Fibroblast of mammary gland (primary cell): ENCODE measurements at regions not wholly inside any gene's neighbourhood (a gene's known extent, or its start where the extent isn't known, plus 50 kb on each side); places are given as distances from the start of the nearest gene placed in this dataset.
A peak's percentile ranks its signal among the peaks of the same experiment; 100 is the strongest.

Source experiments
- DNase-seq: peaks from one replicate; pipeline ENCODE4 v3.0.0-alpha.2; 2010; ENCODE audit warnings: low read depth
- H3K4me3 ChIP-seq: 2 replicates; pipeline ENCODE4 v1.5.1; 2011; ENCODE audit warnings: low read depth, mild to moderate bottlenecking, low read length, moderate library complexity; ENCODE audit not compliant: control insufficient read depth
- TF ChIP-seq, protein P1 (sequence below): conservative IDR thresholded peaks from 2 replicates; pipeline ENCODE4 v1.5.1; 2011; ENCODE audit warnings: low read depth, low read length, inconsistent platforms; ENCODE audit not compliant: control insufficient read depth, insufficient read depth

DNA sequence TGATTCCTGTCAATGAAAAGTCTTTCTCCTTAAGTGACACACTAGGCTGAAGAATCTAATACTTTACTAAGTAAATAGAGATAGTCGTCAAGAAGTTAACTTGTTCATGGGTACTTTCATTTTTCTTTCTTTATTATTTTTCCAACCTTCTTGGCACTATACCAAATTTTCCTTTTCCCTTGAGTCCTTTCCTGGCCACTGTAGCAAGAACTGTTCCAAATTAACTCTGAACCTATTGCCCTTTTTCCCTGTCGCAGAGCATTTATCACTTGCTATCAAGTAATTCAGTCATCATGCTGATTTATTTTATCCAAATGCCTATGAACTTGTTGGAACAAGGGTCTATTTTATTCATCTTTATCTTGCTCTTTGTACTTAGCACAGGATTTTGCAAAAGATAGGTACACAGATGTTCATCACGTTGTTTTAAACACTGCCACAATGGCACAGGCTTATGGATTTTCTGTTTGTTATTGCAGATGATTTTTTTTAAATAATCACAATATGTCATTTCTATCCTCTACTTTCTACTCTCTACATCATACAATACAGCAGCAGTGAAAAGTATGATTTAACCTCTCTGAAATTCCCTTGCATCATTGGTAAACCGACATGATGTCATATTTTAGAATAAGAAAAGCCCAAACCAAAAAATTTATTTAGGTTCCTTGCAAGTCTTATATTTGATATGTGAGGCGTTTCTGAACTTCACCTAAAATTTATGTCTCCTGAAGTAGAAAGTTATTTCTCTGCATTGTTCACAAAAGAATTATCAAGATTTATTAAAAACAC lies 2352.3 kb downstream of the PCDH7 start:
- peak; percentile 38 for DNase-seq
- H3K4me3 ChIP-seq, result no peak overlapping the region
- TF ChIP-seq, protein P1, sequence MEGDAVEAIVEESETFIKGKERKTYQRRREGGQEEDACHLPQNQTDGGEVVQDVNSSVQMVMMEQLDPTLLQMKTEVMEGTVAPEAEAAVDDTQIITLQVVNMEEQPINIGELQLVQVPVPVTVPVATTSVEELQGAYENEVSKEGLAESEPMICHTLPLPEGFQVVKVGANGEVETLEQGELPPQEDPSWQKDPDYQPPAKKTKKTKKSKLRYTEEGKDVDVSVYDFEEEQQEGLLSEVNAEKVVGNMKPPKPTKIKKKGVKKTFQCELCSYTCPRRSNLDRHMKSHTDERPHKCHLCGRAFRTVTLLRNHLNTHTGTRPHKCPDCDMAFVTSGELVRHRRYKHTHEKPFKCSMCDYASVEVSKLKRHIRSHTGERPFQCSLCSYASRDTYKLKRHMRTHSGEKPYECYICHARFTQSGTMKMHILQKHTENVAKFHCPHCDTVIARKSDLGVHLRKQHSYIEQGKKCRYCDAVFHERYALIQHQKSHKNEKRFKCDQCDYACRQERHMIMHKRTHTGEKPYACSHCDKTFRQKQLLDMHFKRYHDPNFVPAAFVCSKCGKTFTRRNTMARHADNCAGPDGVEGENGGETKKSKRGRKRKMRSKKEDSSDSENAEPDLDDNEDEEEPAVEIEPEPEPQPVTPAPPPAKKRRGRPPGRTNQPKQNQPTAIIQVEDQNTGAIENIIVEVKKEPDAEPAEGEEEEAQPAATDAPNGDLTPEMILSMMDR, result no peak

GRCh38 chr4:33073811-33074210 lies 2353.6 kb downstream of the PCDH7 start:
- TF ChIP-seq, protein P1, result no peak

DNA sequence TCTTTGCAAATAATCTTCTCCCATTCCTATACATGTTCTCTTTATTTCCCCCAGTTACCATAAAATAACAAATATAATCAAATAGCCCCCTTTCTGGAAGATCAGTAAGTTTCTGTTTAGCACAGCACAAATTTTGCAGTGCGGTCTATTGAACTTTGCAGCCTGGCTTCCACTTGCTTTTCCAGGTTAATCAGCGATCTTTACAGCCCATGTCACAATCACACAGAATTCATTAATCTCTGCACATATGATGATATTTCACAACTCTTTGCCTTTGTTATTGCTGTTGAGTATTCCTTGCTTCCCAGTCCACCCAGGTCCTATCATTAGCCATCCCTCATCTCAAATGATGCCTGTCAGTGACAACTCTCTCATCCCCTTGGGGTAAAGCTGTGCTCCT lies 2358.0 kb downstream of the PCDH7 start:
- DNase-seq, result no peak
- no peak overlapping the region for H3K4me3 ChIP-seq
- TF ChIP-seq, protein P1, result no peak

More at GRCh38 chr4:33073811-33074210, 2353.6 kb downstream of the PCDH7 start:
- peak; percentile 27 for DNase-seq
- no peak overlapping the region for H3K4me3 ChIP-seq

DNA sequence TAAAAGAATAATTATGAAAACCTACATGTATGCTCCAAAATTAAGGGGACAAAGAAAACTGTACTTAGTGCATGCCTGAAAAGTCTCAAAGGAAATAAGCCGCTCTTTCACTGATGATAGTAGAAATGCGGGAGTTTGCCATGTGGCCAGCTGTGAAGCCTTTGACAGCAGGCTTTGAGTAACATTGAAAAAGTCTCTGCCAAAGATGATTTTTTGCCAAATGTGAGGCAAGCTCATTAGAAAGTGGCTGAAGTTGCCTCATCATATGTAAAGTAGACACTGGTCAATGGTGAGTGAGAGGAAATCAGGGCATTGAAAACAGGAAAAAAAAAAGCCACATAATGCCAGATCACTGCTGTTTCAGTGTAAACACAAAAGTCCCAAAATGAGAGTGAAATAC lies 2360.1 kb downstream of the PCDH7 start:
- DNase-seq, result peak; percentile 54
- no peak overlapping the region for H3K4me3 ChIP-seq
- TF ChIP-seq, protein P1, result no peak

DNA sequence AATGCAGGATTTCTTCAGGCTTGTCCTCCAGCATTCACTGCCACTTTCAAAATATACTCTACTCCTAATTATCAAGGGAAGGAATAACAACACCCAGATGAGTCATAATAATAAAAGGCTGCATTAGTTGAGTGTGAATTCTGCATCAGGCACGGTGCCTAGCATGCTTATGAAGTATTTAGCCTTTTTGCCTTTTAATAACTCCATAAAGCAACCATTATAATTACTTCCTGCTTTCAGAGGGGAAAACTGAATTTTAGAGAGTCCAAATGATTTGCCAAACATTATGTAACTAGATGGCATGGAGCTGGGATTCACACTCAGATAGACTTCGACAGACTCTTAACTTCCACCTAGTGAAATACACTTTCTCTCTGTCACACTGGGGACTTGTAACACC lies 2365.5 kb downstream of the PCDH7 start:
- no peak overlapping the region for H3K4me3 ChIP-seq
- TF ChIP-seq, protein P1, result no peak
- no peak for DNase-seq

GRCh38 chr4:33086331-33086925 lies 2366.3 kb downstream of the PCDH7 start:
- no peak overlapping the region for H3K4me3 ChIP-seq
- TF ChIP-seq, protein P1, result no peak
- DNase-seq, result peak; percentile 37
